Hematopoietic multipotent progenitor cell treated with erythropoietin and hydrocortisone succinate and interleukin-3 and kit ligand, for 6 days (in vitro differentiated cells): ENCODE measurements at regions not wholly inside any gene's neighbourhood (a gene's known extent, or its start where the extent isn't known, plus 50 kb on each side); places are given as distances from the start of the nearest gene placed in this dataset.
"Not testable (repeated sequence)": the region's sequence is repeated elsewhere in the genome, so short reads cannot be mapped to it uniquely, and the experiment has no call there.

ENCODE experiments used
- DNase-seq: peaks from one replicate; pipeline ENCODE4 v3.0.0-alpha.2; 2015

DNA sequence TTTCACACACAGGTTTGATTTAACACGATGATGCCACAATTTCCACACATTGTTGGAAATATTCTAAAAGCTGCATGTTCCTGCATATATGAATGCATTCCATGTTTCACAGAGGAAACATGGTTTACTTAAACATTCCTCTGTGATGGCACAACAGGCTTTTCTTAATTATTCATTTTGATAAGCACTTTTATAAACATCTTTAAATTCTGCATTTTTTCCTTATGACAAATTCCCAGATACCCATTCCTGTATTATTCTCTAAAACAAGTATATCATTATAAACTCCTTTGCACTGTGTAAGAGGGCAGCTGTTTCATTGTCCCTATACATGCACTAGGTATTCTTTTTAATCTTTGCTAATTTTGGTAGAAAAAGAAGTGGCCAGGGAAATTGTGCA, 532.3 kb downstream of the SOX6 start:
- no peak for DNase-seq

DNA sequence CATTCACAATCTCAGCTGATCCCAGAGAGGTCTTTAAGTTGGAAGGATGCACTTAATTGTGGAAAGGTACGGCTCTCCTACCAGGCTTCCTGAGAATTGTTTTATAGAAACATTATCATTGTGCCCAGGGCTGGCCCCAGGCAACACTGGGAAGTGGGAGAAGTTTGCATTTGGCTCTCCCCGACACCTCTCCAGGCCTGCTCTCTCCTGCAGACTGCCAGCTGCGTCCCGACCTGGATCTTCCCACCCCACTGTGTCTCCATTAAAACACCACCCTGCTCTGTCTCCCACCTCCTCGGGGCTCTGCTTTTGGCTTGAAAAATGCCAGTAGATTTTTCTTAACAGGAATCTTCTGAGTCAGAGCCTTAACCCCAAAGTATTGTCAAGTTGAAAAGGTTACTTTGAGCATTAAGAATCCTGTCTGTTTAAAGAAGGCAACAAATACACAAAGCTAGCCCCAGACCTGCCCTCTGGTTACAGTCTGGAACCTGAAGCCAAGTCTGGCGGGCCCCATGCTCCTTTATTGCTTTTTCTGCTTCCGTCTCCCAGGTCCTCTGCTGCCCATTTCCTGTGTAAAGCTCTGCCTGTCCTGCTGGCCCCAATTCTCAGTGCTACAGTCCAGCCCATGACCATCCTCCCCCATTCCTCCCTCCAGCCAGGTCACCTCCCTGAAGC, 530.2 kb downstream of the SOX6 start:
- no peak for DNase-seq

GRCh38 chr11:15826826-15827225, 529.5 kb downstream of the SOX6 start:
- peak; percentile 54 for DNase-seq

DNA sequence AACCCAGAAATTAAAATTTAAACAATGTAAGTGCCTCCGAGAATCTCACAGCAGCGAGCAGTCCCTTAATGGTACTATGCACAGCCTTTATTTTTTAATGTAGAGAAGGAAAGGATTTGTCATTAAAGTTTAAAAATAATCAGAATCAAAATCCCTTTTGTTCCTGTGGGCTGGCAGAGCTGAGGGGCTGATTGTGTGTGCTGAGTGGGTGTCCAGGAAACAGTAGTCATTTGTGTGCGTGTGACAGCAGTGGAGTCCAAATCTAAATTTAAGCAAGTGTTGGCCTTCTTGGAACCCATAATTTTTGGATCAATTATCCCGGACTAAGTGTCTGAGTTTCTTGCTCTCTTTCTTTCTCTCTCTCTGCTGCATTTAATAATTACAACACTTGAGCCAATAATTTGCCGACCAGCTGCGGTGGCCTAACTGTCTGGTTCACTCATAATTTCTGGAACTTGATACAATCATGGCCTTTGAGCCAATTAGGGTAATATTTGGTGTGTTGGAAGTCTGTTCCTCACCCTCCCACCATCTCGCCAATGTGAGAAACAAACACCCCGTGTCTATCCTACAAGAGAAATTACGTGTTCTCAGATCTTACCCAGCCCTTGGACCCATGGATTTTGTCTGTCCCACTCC, 528.0 kb downstream of the SOX6 start:
- no peak for DNase-seq

- DNase-seq: no peak
Observed at GRCh38 chr11:15829312-15829711, 527.0 kb downstream of the SOX6 start.

DNA sequence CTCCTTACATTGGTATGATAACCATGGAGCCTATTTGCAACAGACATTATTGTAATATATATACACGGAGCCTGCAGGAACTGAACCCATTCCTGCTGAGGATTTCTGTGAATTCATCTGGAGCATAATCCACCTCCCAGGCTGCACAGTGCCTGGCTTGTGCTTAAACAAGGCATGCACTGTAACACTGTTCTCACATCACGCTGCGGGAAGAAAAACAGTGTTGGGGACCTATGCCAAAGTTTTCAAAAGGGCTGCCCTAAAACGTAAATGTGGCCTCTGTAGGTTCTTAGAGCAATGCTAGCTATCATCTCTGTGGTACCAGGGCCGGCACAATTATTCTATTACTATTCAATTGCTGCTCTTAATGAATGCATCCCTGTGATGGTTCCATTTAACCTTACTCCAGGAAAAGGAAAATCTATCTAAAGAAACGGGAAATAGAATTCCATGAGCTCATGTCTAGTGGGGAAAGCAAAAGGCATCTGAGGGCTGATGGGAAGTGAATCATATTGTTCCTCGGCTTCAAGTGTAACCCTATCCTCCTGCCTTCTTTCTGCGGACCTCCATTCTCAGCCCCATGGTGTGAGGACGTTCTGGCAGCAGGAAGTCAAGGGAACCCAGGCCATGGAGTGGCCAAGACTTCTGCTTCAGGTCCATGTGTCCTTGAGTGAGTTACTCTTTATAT, 525.5 kb downstream of the SOX6 start:
- no peak for DNase-seq

DNA sequence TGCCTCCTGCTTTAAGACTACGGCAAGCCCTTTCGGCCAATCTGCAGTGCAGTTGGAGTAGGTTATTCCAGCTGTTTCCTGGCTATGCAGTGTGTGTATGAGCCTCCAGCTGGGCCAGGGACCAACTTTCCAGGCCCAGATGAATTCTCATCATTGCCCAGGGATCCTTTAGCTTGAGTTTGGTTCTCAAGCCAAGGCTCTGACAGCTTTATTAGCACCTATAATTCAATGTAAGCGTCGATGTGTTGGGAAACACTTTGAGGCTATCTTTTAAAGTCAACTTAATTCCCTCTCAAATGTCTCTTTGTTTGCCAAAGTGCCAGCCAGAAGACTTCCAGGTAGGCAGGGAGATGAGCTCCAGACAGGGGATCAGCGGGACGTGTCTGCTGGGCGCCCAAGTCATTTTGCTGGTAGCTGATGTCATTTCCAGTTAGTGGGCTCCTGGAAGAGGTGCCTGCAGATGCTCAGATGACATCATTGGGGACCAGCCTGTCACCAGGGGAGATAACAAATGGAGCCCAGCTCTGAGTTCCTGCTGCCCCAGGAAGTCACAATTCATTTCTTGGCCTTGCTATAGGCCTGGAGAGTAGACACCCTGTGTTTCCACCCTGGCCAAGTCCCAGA, 520.4 kb downstream of the SOX6 start:
- no peak for DNase-seq

DNA sequence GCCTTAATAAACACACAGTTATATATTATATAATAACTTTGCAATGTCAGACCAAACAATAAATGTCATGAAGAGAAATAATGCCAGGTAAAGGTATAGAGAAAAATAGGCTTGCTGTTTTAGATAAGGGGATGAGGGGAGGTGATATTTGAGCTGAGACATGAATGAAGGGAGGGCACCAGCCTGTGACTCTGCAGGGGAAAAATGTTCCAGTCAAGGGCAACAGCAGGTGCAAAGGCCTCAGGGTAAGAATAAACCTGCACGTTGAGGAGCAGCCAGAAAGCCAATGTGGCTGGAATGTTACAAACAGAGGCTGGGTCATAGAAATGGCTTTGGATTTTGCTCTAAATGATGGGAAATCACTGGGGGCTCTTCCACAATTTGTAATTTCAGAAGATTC, 519.6 kb downstream of the SOX6 start:
- no peak for DNase-seq

DNA sequence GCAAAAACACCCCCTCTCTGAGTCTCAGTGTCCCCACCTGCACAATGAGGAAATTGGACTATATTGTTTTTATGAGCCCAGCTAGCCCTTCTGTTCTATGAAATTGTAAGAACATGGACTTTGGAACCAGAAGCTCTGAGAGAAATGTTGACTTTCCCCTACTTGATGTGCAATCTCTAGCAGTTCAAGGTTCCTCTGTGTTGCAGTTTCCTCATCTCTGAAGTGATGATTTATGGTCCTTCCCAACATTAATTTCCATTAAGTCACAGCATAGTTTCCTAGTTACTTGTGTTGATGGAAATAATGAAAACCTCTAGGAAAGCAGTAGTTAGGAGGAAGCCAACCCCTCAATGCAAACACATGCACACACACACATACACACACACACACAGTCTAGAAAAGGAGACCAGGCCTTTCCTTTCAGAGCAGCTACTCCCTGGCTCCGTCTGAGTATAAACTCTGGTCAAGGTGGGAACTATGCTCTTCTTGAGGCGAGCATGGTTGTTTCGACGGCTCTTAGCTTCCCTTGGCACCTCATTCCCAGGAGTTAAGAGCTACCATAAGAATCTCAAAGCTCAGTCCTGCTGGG, 518.4 kb downstream of the SOX6 start:
- DNase-seq: no peak

DNA sequence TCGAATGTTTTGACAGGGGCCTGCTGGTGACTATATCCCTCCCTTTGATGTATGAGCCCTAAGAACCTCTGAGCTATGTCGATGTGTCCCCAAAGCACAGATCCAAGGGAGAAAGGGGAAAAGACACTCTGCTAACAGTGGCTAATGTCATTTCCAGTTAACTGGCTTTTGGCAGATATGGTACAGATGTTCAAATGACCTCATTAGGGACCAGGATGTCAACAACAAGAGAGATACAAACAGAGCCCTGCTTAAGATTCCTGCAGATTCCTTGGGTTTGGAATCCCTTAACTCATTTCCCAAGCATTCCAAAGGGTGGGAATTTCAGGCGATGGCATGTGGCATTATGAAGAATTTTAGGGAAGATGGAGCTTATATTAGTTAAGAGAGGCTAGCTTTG, 517.3 kb downstream of the SOX6 start:
- DNase-seq: no peak

- DNase-seq: no peak
Observed at GRCh38 chr11:15840966-15841365, 515.4 kb downstream of the SOX6 start.

- no peak for DNase-seq
Observed at GRCh38 chr11:15841931-15842740, 514.2 kb downstream of the SOX6 start.

GRCh38 chr11:15843309-15843872, 513.0 kb downstream of the SOX6 start:
- no peak for DNase-seq

DNA sequence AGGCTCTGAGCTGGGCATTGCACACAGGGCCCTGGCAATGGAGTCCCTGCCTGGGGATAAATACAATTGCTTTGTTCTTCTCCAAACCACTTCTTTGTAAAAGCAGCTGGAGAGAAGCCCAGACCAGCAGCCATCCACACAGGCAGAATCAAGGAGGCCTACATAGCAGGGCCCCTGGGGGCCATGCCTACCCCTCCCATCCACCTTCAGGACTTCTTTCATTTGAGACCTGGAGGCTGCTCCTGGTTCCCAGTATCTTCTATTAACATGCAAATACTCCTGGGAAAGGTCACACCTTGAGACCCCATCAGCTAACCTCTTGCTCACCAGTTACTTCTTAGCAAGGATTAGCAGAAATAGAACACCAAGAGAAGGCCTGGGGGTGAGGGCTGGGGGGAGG, 511.1 kb downstream of the SOX6 start:
- DNase-seq: no peak

GRCh38 chr11:15848631-15849168, 507.6 kb downstream of the SOX6 start:
- no peak for DNase-seq

DNA sequence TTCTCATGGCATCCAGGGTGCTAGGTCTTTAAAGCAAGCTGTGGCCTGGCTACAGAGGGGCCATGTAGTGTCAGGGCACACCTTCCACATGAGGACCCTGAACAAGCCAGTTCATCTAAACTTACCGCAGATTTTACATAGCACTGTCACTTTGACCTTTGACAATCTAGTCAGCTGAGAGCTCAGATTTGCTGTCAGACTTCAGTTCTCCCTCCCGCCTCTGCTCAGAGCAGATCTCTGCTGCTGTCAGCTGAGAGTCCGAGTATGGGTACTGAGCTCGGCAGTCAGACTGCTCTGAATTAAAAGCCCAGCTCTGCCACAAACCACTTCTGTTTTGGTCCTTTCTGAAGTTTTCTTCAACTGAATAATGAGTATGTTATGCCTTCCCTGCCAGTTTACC, 507.1 kb downstream of the SOX6 start:
- no peak for DNase-seq

- not testable (repeated sequence) for DNase-seq
Observed at GRCh38 chr11:15850335-15850734, 506.0 kb downstream of the SOX6 start.

DNA sequence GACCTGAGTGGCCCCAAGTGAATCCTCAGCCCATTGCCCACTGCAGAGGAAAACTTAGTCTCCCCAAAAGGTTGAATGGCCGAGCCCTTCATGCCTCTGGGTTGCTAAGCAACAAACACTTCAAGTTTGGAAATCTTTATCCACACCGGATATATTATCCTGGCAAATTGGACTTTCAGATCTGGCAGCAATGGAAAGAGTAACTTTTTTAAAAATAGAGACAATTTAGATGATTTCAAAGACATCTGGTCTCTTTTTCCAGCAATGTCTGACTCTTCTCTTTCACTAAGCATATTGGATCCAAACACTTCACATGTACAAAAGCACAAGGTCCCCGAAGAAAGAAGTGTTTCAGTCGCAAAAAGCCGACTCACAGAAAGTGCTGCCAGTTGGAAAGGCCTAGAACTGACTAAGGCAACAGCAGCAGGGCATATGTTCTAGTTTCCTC, 505.3 kb downstream of the SOX6 start:
- DNase-seq: no peak

GRCh38 chr11:15852179-15852578, 504.2 kb downstream of the SOX6 start:
- DNase-seq: peak; percentile 35

DNA sequence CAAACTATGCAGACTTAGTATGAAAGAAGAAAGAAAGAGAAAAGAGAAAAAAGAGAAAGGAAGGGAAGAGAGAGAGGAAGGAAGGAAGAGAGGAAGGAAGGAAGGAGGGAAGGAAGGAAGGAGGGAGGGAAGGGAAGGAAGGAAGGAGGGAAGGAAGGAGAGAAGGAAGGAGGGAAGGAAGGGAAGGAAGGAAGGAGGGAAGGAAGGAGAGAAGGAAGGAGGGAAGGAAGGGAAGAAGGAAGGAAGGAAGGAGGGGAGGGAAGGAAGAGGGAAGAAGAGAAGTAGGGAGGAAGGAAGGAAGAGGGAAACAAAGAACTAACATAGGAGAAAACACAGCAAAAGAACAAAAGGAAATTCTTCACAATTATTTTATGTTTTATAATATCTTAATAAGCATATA, 502.1 kb downstream of the SOX6 start:
- DNase-seq: no peak

GRCh38 chr11:15858881-15859280, 497.5 kb downstream of the SOX6 start:
- DNase-seq: no peak

DNA sequence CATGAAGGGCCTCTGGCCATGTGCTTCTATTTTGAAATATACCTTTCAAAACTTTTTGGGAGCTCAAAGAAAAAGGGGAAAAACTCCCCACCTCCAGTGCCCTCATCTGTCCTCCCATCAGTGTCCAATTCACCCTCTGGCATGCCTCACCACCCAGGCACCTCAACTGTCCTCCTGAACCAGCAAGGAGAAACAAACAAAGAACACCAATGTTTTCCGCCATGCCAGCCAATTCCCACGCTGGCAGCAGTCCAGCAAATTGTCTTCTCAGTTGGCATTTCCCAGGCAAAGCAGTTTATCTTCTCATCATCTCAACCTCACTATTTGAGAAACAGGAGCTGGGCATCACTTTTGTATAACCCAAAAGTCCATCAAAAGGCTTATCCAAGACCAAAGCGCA, 496.9 kb downstream of the SOX6 start:
- no peak for DNase-seq
